Fibroblast of the aortic adventitia (primary cell): ENCODE measurements at regions not wholly inside any gene's neighbourhood (a gene's known extent, or its start where the extent isn't known, plus 50 kb on each side); places are given as distances from the start of the nearest gene placed in this dataset.
"Not testable (repeated sequence)": the region's sequence is repeated elsewhere in the genome, so short reads cannot be mapped to it uniquely, and the experiment has no call there.

Experiments used
- DNase-seq: peaks from one replicate; pipeline ENCODE4 v3.0.0-alpha.2; 2010; ENCODE audit warnings: low read depth
- H3K4me3 ChIP-seq: 2 replicates; pipeline ENCODE4 v1.5.1; 2011; ENCODE audit warnings: low read depth, mild to moderate bottlenecking, control low read depth, low read length, moderate library complexity

- not testable (repeated sequence) for H3K4me3 ChIP-seq, DNase-seq
Measured at GRCh38 chr15:22519213-22519612, 60.5 kb downstream of the GOLGA6L22 start.

DNA sequence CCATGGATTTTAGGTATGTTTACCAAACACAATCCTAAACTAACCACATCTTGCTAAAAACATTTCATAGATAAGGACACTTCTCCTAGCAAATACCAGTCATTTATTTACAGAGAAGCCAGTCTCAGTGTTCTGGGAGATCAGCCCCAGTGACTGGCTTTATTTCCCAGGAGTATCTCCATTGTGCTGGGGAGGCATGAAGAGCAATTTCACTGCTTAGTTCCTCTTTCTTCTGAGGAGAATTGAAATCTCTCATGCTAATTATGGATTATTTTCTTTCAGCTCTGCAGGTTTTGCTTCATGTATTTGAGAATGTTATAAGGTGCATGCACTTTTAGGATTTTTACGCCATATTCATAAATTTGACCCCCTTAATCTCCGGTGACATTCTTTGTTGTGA, 67.8 kb downstream of the GOLGA6L22 start:
- not testable (repeated sequence) for DNase-seq, H3K4me3 ChIP-seq

- not testable (repeated sequence) for H3K4me3 ChIP-seq, DNase-seq
Measured at GRCh38 chr15:22527016-22527415, 68.3 kb downstream of the GOLGA6L22 start.

DNA sequence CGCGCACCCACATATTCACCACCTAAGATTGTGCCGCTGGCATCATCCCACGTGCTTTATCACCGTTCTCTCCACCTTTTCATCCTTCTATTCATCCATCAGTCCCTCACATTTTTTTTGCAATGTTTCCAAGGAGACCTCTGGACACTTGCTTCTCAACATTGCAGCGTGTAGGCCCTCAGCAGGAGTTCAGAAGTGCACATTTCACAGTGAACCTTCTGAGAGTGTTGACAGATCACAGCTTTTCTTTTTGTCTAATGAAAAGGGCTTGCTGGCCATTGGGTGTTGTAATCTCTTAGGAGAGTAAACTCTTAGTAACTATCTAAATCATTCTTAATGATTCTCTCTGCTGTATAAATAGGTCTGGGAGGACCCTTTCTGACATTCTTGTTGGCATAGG, 70.5 kb downstream of the GOLGA6L22 start:
- H3K4me3 ChIP-seq, DNase-seq: not testable (repeated sequence)

GRCh38 chr15:22559701-22560100, 101.0 kb downstream of the GOLGA6L22 start:
- H3K4me3 ChIP-seq, DNase-seq: not testable (repeated sequence)

GRCh38 chr15:22561716-22562115, 103.0 kb downstream of the GOLGA6L22 start:
- not testable (repeated sequence) for H3K4me3 ChIP-seq, DNase-seq

DNA sequence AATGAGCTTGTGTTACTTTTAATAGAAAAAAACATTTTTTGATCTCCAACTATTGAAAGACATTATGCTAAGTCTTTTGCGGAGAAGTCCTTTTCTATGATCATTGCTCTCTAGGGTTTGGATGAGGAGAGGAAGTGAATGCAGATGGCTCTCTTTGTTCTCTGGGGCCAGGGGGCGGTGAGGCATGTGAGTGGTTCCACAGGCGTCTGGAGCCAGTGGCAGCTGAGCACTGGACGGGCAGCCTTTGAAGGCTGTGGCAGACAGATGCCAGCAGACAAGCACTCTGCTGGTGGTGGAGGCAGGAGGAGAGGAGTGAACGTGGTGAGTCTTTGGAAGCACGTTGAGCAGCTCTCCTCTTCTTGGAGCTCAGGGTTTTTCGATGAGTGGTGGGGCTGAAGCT, 107.8 kb downstream of the GOLGA6L22 start:
- not testable (repeated sequence) for DNase-seq, H3K4me3 ChIP-seq

DNA sequence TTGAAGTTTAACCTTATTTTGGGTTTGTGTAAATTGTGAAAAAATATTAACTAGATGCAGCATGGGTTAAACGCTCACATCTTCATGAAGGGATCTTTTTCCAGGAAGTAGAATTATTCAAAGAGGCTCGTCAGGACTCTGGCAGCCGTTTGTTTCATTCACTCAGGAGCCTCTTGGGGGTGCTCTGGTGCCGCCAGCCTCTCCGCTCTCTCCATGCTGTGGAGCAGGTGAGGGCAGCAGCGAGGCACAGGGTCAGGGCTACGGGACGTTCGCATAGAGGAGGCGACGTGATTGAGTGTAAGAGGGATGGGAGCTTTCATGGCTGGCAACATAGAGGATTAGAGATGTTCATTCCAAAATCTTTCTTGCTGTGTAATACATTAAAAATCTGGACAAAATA, 110.8 kb downstream of the GOLGA6L22 start:
- not testable (repeated sequence) for DNase-seq, H3K4me3 ChIP-seq

DNA sequence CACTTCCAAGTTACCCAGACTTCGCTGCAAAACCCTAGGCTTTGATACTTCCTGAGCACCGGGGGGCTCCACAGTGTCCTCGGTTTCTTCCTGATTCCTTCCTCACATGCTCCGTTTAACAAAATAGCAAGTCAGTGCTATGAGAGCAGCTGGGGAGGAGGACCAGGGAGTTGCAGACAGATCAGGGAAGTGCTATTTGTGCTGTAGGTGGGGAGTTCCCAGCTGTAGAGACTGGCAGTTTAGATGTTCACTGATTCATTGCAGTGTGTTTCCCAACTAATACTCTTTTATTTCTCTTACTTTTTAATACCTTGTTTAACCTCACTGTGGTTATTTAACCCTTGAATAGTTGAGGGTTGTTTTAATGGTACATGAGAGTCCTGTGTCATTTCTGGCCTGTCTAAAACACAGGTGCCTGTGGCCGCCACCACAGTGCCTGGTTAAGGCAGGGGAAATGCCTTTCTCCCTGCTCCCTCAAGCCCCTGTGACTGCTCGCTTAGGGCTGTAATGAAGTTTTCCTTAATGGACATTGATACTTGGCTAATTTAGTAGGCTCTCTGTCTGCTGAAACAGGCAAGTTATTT, 113.5 kb downstream of the GOLGA6L22 start:
- DNase-seq, result not testable (repeated sequence)

GRCh38 chr15:22572792-22573191, 114.1 kb downstream of the GOLGA6L22 start:
- DNase-seq, result peak; percentile 0
- H3K4me3 ChIP-seq, result not testable (repeated sequence)

More for the DNA sequence above, 113.5 kb downstream of the GOLGA6L22 start:
- not testable (repeated sequence) for H3K4me3 ChIP-seq

GRCh38 chr15:22577828-22578227, 119.1 kb downstream of the GOLGA6L22 start:
- not testable (repeated sequence) for DNase-seq, H3K4me3 ChIP-seq

DNA sequence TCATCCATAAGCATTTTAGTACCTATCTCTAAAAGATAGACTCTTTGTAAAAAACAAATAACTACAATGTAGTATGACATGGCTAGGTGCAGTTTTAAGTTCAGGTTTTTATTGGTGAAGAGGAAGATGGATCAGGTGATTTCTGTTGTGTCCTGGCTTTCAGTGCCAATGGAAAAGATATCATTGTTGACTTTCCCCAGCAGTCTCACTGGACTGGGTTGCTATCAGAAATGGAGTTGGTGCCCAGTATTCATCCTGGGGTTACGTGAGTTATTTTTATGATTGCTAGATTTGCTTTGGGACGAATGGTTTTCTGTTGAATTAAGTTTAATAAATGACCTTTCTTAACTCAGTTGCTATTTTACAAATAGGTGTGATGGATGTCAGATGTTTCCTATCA, 120.5 kb downstream of the GOLGA6L22 start:
- H3K4me3 ChIP-seq, DNase-seq: not testable (repeated sequence)

DNA sequence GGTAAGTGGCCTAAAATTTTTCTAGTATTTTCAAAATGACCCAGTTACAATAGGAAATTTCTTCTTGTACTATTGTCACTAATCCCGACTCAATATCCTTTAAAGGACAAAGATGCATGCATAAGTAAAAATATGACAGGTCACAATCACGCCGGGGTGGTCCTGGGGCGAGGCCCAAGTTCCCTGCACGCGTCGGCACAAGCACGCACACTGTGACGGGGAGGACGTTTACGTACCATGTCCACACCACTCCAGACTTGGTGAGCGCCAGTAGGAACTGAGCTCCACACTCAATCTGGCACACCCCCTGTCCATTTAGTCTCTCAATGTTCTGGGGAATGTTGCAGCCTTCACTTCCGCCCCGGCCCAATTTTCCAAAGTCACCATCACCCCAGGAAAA, 128.7 kb downstream of the GOLGA6L22 start:
- H3K4me3 ChIP-seq, DNase-seq: not testable (repeated sequence)

GRCh38 chr15:22598552-22598951, 139.8 kb downstream of the GOLGA6L22 start:
- DNase-seq, H3K4me3 ChIP-seq: not testable (repeated sequence)

GRCh38 chr15:22599526-22600320, 141.0 kb downstream of the GOLGA6L22 start:
- not testable (repeated sequence) for H3K4me3 ChIP-seq, DNase-seq

DNA sequence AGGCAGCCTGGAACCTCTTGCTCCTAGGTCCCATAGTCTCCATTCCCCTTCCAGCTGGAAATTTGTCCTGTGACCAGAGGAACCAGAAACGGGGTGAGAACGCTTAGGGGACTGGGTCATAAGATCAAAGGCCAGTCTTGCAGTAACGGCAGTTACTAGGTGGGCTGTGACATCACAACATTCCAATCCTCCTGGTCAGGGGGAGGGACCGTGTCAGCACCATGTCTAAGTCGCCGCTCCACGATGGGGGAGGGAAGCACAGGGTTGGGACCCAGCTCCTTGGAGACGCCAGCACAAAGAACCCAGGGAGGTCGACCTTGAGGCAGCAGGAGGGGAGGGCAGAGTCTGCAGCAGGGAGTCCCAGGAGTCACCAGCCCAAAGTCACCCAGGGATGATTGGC, 158.3 kb downstream of the GOLGA6L22 start:
- DNase-seq, result not testable (repeated sequence)

GRCh38 chr15:22631789-22632188, 154.7 kb upstream of the NIPA1 start:
- not testable (repeated sequence) for DNase-seq

More for the DNA sequence above, 158.3 kb downstream of the GOLGA6L22 start:
- H3K4me3 ChIP-seq, result not testable (repeated sequence)

DNA sequence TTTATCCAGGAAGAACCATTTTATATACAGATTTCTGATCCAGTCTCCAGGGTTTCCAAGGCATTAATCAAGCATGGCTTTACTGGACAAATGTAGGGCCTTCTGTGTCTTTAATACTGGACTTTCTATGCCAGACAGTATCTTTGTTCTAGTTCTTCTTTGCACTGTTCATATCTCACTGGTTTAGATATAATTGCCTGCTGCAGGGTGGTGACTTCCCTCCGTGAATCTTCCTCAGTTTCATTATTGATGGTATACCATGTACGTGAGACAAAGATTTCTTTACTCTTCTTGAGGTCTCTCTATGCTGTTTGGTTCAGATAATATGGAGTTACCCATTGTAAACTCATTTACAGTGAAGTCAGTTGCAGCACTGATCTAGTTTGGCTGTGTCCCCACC, 146.5 kb upstream of the NIPA1 start:
- not testable (repeated sequence) for DNase-seq, H3K4me3 ChIP-seq

More at GRCh38 chr15:22631789-22632188, 154.7 kb upstream of the NIPA1 start:
- not testable (repeated sequence) for H3K4me3 ChIP-seq

DNA sequence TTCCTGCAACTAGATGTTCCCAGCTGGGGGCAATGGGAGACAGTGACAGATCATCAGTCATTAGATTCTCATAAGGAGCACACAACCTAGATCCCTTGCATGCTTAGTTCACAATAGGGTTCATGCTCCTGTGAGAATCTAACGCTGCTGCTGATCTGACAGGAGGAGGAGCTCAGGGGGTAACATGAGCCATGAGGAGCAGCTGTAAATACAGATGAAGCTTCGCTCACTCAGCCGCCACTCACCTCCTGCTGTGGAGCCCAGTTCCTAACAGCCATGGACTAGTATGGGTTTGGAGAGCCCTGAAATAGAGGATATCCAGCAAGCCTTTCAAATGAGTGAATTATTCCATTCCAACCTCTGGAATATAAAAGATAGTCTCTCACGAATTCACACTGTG, 137.0 kb upstream of the NIPA1 start:
- not testable (repeated sequence) for DNase-seq, H3K4me3 ChIP-seq

DNA sequence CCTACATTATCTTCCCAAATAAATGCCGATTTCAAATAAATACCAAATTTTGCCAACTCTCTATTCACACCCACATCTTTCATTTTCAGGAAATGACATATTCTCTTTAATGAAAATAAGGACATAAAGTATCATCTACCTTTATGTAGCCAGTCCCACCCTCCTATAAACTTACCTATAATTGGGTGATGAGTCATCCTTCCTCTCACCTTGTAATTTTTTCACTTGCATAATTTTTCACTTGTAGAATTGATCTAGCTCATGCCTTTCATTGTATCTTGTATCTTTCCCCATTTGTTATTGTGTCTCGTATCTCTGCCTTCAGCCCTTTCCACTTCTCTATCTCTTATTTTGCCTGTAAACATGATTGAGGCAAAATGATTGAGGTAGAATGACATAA, 135.3 kb upstream of the NIPA1 start:
- DNase-seq, H3K4me3 ChIP-seq: not testable (repeated sequence)
